ENCODE measurements at regions not wholly inside any gene's neighbourhood (a gene's known extent, or its start where the extent isn't known, plus 50 kb on each side); places are given as distances from the start of the nearest gene placed in this dataset.

- Histone ChIP-seq H3K4me3 (no peak overlapping the region), H3K27me3 (no peaks in the 10 kb centered on the region), H3K9me3 (peaks cover 0 to 9% (median 0%) of the 10 kb centered on the region in 4 donors), H3K36me3 (no peaks in the 10 kb centered on the region), H3K4me1 (no peaks in the 10 kb centered on the region), H3K27ac (no peak overlapping the region)
- no peak for DNase-seq
- 94 to 100% (median 98%) methylated on average over 1 of the region's 1 CpG; no CpG with 5 or more reads in 1 of the 5 donors for WGBS, 5 donors
- intact Hi-C loops (cut with DNase I; ENCODE audit: low total_unique reads), result no loop called here
- TF ChIP-seq POLR2AphosphoS5 (IDR thresholded peaks at IDR 0.05) (no peak), EP300 (IDR thresholded peaks at IDR 0.05) (no peak)
Observed at GRCh38 chr5:109267283-109267682, 142.5 kb downstream of the PJA2 start.

- Histone ChIP-seq H3K9me3 (no peaks in the 10 kb centered on the region), H3K27ac (no peak overlapping the region), H3K36me3 (no peaks in the 10 kb centered on the region), H3K4me1 (no peaks in the 10 kb centered on the region), H3K27me3 (no peaks in the 10 kb centered on the region), H3K4me3 (no peak overlapping the region)
- intact Hi-C loops (cut with DNase I; ENCODE audit: low total_unique reads), result no loop called here
- TF ChIP-seq POLR2A (IDR thresholded peaks at IDR 0.05), result no peak
- TF ChIP-seq EP300 (IDR thresholded peaks at IDR 0.05), result no peak
- TF ChIP-seq, protein P1, sequence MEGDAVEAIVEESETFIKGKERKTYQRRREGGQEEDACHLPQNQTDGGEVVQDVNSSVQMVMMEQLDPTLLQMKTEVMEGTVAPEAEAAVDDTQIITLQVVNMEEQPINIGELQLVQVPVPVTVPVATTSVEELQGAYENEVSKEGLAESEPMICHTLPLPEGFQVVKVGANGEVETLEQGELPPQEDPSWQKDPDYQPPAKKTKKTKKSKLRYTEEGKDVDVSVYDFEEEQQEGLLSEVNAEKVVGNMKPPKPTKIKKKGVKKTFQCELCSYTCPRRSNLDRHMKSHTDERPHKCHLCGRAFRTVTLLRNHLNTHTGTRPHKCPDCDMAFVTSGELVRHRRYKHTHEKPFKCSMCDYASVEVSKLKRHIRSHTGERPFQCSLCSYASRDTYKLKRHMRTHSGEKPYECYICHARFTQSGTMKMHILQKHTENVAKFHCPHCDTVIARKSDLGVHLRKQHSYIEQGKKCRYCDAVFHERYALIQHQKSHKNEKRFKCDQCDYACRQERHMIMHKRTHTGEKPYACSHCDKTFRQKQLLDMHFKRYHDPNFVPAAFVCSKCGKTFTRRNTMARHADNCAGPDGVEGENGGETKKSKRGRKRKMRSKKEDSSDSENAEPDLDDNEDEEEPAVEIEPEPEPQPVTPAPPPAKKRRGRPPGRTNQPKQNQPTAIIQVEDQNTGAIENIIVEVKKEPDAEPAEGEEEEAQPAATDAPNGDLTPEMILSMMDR (IDR thresholded peaks at IDR 0.05), result no peak
- TF ChIP-seq POLR2AphosphoS5 (IDR thresholded peaks at IDR 0.05), result no peak
- WGBS, 5 donors, result 87 to 95% (median 94%) methylated on average over 4 of the region's 4 CpGs
- no peak for DNase-seq
Observed at GRCh38 chr5:109258755-109259154, 151.0 kb downstream of the PJA2 start.

GRCh38 chr5:109256486-109256885 is 153.3 kb downstream of the PJA2 start:
- TF ChIP-seq POLR2A (IDR thresholded peaks at IDR 0.05) (no peak), EP300 (IDR thresholded peaks at IDR 0.05) (no peak), POLR2AphosphoS5 (IDR thresholded peaks at IDR 0.05) (no peak)
- TF ChIP-seq, protein P1 (IDR thresholded peaks at IDR 0.05), result no peak
- intact Hi-C loops (cut with DNase I; ENCODE audit: low total_unique reads), result no loop called here
- H3K4me1 ChIP-seq, result no peaks in the 10 kb centered on the region
- H3K27ac ChIP-seq, result no peak overlapping the region
- H3K27me3 ChIP-seq, result no peaks in the 10 kb centered on the region
- DNase-seq, result no peak
- WGBS, 5 donors, result 76 to 95% (median 92%) methylated on average over 2 of the region's 2 CpGs
- H3K9me3 ChIP-seq, result no peaks in the 10 kb centered on the region
- no peaks in the 10 kb centered on the region for H3K36me3 ChIP-seq
- H3K4me3 ChIP-seq, result no peak overlapping the region

DNA sequence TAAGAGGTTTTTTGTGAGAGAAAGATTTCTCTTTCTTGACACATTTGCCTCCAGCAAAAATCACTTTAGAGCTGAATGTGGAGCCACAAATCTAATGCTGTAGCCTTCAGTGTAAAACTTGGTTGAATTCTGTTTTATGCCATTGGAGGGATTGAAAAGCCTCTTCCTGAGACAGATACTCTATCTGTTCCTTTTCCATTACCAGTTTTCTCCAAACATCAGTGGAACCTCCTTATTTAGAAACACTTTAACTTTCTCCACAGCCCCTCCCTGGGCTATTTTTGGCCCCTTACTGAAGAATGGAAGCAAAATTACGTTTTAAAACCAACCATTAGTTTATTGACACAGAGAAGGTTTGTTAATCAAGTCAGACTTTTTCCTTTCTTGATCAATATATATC is 155.3 kb downstream of the PJA2 start:
- WGBS, 5 donors, result 20 to 36% (median 22%) methylated on average over 1 of the region's 1 CpG
- no peaks in the 10 kb centered on the region for H3K4me1 ChIP-seq

DNA sequence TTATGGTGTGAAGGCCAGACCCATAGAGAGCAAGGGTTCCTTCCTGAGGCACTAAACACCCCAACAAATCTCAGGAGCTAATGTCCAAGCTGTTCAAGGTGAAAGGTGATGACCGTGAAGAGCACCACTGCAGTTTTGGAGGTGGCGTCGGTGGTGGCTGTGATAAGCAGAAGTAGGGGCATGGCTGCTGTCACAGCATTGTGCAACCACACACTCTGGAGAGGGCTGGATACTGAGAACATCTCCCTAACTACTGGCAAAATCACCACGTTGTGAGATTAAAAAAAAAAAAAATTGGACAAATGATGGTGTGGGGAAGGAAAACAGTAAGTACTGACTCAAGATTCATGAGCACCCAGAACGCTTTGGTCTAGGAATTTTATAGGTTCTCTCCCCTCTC is 156.5 kb downstream of the PJA2 start:
- intact Hi-C loops (cut with DNase I; ENCODE audit: low total_unique reads), result no loop called here
- Histone ChIP-seq H3K27ac (no peak overlapping the region), H3K27me3 (no peaks in the 10 kb centered on the region), H3K36me3 (no peaks in the 10 kb centered on the region), H3K9me3 (no peaks in the 10 kb centered on the region), H3K4me3 (no peak overlapping the region), H3K4me1 (no peaks in the 10 kb centered on the region)
- no peak for DNase-seq
- TF ChIP-seq POLR2AphosphoS5 (IDR thresholded peaks at IDR 0.05), result no peak
- TF ChIP-seq, protein P1 (IDR thresholded peaks at IDR 0.05), result no peak
- no peak for TF ChIP-seq POLR2A (IDR thresholded peaks at IDR 0.05)
- no peak for TF ChIP-seq EP300 (IDR thresholded peaks at IDR 0.05)
- 78 to 84% (median 80%) methylated on average over 5 of the region's 5 CpGs for WGBS, 5 donors

More for the DNA sequence above, 155.3 kb downstream of the PJA2 start:
- DNase-seq, result no peak
- TF ChIP-seq EP300 (IDR thresholded peaks at IDR 0.05) (no peak), POLR2A (IDR thresholded peaks at IDR 0.05) (no peak), POLR2AphosphoS5 (IDR thresholded peaks at IDR 0.05) (no peak)
- TF ChIP-seq, protein P1 (IDR thresholded peaks at IDR 0.05), result no peak
- Histone ChIP-seq H3K27ac (no peak overlapping the region), H3K4me3 (no peak overlapping the region), H3K9me3 (no peaks in the 10 kb centered on the region), H3K27me3 (no peaks in the 10 kb centered on the region), H3K36me3 (no peaks in the 10 kb centered on the region)
- intact Hi-C loops (cut with DNase I; ENCODE audit: low total_unique reads), result no loop called here

Measured in stomach (tissue), 8 donors.